ENCODE measurements at regions not wholly inside any gene's neighbourhood (a gene's known extent, or its start where the extent isn't known, plus 50 kb on each side); places are given as distances from the start of the nearest gene placed in this dataset.
"Not testable (repeated sequence)": the region's sequence is repeated elsewhere in the genome, so short reads cannot be mapped to it uniquely, and the experiment has no call there.

DNA sequence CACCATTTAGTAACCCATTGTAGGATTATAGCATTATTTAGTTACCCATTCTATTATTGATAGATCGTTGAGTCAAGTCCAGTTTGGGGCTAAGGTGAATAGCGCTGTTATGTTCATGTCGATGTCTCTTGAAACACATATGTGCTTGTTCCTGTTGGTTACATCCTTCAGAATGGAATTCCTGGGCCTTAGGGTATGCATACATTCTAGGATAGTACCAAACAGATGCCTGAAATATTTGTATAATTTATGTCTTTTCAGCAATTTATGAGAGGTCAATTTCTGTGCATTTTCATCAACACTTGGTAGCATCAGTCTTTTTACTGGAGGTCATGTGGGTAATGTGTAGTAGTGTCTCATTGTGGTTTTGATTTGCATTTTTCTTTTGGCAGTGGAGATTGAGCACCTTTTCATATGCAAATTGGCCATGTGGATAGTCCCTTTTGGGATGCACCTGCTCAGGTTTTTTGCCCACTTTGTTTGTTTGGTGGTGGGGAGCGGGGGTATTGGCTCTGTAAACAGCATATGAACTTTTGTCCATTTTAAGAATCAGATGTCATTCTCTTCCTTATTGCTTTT is 104.2 kb downstream of the CDRT15L2 start:
- DNase-seq = not testable (repeated sequence)

DNA sequence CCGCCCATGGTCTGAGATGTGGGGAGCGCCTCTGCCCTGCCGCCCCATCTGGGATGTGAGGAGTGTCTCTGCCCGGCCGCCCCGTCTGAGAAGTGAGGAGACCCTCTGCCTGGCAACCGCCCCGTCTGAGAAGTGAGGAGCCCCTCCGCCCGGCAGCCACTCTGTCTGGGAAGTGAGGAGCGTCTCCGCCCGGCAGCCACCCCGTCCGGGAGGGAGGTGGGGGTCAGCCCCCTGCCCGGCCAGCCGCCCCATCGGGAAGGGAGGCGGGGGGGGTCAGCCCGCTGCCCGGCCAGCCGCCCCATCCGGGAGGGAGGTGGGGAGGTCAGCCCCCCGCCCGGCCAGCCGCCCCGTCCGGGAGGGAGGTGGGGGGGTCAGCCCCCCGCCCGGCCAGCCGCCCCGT is 105.5 kb downstream of the CDRT15L2 start:
- not testable (repeated sequence) for DNase-seq

DNA sequence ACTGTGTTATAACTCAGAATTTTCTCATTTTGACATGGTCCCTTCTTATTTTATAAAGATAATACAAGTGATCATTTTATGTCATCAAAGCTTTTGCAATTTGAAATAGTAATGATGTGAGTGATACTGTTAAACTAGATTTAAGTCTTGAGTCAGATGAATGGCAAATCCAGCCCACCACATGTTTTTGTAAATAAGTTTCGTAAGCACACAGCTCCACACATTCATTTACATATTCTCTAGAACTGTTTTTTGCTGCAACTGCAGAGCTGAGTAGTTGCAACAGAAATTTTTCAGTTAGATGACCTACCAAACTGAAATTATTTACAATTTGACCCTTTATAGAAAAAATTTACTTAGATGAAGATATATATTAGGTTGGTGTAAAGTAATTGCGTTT is 108.1 kb downstream of the CDRT15L2 start:
- DNase-seq = not testable (repeated sequence)

DNA sequence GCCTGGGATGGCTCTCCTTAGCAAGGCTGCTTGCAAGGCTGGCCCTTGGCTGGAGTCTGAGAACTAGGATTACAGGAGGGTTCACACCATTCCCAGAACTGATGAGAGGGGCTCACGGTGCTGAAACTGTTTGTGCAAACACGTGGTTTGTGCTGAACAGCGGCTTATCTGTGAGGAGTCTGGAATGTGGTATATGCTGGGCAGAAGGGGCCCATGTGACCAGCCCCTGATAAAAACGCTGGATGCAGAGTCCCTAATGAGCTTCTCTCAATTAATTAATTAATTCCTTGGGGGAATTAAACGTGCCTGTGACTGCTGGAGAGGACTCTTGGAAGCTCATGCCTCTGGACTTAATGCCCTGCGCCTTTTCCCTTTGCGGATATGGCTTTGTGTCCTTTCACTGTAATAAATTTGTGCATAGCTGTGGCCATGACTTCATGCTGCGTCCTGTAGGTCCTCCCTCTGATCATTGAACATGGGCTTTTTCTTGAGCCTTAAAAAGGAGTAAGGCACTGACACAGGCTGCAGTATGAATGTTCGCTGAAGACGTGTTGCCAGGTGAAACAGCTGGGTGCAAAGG is 109.7 kb downstream of the CDRT15L2 start:
- not testable (repeated sequence) for DNase-seq

DNA sequence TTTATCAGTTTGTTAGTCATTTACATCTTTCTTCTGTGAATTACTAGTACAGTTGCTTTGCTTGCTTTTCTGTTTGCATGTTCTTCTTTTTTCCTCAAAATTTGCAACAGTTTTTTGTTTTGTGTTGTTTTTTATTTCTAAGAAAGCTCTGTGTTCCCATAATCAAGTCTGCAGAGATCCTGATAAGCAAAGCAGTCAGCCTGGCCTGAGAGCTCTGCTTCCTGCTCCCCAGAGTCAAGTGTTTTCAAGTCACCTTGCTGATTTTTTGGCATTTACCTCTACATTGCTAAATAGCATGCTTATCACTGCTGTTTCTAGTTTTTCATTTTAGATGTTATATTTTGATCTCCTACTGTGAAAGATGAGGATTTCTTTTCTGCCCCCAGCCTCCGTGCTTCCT is 113.2 kb downstream of the CDRT15L2 start:
- not testable (repeated sequence) for DNase-seq

DNA sequence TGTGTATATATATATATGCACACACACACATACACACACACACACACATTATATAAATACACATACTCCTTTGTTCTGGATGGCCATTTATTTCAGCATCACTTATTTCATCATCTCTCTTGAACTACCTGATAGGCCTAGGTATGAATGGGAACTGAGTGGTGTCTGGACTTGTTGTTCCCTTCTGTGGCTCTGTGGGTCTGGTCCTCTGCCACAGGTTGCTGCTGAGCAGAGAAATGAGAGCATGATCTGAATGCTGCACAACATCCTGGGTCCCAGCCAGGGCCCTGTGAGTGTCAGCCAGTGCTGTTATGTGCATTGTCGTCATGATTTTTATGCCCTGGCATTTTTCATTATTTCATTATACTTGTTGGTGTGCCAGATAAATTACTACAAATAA is 116.3 kb downstream of the CDRT15L2 start:
- DNase-seq = not testable (repeated sequence)

DNA sequence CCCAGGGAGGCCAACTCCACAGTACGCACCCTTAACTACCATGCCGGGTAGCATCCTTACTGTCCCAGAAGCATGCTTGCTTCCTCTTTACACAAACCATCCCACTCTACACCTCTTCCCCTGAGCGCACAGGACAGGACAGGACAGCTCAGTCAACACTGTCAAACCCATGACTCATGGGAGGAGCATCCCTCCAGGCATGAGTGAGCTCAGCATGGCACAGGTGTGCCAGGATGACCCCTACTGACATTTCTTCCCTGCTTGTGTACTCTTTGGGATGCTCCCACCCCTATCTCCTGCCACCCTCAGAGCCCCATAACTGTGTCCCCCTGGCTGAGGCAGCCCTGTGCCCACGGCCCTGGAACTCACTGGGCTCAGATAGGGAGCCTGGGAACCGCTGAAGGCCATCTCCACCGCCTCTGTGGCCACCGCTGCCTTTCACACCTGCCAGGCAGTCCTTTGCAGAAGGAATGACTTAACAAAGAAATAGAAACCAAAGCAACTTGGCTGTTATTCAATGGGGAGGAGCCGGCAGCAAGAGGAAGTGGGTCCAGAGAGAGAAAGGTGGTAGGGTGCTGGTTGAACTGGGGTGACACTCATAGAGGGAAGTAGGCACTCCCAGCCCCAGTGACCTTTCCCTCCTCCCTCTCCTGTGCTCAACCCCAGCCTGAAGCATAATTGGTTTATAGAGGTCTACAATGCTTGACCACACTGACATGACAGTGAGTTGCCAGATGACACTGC is 119.1 kb downstream of the CDRT15L2 start:
- DNase-seq = not testable (repeated sequence)

DNA sequence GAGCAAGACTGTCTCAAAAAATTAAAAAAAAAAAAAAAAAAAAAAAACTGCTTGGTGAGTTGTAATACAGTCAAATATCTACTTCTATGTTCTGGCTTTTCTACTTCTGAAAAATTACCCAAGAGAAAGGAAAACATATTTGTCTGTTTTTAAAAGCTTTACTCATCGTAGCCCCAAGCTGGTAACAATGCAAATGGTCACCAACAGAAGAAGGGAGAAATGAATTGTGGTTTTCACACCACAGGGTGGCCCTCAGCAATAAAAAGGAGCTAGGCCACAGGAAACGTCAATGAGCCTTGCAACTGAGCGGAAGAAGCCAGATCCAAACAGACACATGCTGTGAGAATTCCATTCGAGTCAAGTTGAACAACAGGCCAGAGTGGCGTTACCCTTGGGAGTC is 121.0 kb downstream of the CDRT15L2 start:
- not testable (repeated sequence) for DNase-seq

DNA sequence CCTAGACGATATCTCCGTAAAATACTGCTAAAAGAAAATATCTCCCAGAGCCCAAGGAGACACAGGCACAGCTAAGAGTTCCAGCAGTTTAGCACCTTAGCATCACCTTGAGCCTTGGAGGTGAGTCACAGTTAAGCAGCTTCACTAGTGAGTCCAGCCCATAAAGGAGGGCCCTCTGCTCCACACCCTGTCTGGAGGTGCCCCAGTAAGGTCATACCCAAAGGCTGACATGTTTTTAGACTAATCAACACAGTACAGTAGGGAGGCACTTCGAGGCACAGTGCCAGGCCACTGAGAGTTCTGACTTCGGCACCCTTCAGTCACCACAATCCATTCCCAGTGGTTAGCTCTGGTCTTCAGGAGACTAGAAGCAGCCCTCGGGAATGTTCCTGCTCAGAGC is 121.8 kb downstream of the CDRT15L2 start:
- not testable (repeated sequence) for DNase-seq

DNA sequence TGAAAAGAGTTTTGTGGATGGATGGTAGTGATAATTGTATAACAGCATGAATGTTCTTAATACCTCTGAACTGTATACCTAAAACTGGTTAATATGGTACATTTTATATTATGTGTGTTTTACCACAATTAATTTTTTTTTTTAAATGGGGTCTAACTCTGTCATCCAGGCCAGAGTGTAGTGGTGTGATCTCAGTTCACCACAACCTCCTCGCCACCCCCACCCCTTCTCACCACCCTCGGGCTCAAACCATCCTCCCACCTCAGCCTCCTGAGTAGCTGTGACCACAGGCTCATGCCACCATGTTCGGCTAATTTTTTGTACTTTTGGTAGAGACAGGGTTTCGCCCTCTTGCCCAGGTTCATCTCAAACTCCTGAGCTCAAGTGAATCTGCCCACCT is 123.2 kb downstream of the CDRT15L2 start:
- DNase-seq = no peak

DNA sequence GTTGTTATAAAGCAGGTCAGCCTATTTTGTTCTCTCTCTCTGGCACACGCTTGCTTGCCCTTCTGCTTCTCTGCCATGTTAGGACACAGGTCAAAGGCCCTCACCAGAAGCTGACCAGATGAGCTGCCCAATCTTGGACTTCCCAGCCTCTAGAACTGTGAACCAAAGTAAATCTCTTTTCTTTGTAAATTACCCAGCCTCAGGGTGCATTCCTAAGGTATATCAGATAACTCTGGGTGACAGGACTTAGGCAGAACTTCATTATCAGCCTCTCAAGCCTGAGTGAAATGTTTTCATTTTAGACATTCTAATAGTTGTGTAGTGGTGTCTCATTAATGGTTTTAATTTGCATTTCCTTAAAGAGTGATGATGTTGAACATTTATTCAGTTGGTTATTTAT is 124.3 kb downstream of the CDRT15L2 start:
- DNase-seq = no peak

DNA sequence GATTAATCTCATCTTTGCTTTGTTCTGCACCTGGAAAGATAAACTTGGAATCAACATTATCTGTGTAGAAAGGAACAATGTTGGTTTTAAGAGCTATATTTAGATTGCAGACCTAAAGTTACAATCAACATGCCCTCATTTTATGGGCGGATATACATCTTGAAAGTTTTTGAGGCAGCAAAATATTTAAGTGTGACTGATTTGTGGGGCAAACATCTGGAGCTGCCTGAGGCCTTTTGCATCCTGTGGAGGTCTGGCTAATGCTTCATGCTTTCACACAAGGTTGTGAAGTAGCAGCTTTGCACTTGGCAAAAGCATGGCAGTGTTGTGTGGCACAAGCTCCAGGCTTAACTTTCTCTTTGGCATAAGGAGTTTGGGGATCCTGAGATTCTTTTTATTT is 125.7 kb downstream of the CDRT15L2 start:
- not testable (repeated sequence) for DNase-seq

DNA sequence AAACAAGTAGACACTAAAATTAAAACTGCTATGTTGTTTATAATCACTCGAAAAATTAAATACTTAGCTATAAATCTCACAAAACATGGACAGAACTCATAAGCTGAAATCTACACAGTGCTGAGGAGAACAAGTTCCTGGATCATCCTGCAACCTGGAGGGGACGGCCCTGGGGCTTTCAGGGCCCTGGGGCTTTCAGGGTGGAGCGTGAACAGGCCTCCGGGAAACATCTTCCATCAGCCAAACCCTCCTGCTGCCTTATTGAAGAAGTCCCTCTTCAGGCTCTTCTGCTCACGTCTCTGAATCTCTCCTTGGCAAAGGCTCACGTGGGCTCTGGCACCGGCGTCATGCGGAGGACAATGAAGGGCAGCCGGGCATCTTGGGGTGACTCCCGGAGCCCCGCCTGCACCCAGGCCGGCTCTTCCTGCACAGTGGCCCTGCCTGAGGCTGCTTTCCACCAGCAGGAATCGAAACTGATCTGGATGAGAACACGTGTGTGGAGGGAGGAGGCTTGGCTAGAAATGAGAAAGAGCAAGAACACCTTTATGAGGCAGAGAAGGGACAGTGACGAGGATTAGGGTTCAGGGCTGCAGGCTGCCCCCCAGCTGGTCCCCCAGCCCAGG is 127.3 kb downstream of the CDRT15L2 start:
- peak; percentile 6 for DNase-seq

DNA sequence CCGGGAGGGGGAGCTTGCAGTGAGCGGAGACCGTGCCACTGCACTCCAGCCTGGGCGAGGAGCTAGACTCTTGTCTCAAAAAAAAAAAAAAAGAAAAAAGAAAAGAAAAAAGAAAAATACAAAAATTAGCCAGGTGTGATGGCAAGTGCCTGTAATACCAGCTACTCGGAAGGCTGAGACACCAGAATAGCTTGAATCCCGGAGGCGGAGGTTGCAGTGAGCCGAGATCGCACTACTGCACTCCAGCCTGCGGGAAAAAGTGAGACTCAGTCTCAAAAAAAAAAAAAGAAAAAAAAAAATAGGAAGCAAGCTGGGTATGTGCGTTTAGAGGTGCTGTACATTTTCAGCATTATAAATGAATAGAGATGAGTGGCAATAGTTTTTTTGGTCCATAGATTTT is 129.3 kb downstream of the CDRT15L2 start:
- not testable (repeated sequence) for DNase-seq

DNA sequence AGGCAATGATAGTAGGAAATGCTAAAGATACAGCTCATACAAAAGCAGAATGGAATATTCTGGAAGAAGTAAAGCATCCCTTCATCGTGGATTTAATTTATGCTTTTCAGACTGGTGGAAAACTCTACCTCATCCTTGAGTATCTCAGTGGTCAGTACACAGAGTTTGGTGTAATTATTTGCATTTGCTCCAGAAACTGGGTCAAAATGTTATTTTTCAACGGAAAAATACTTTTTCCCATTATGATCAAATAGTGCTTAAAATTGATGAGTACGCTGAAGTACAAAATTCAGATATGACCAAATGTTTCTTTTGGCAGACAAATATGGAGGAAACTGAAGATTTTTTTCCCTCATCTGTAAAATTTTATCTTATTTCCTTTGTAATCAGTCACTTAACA is 137.0 kb downstream of the CDRT15L2 start:
- not testable (repeated sequence) for DNase-seq

DNA sequence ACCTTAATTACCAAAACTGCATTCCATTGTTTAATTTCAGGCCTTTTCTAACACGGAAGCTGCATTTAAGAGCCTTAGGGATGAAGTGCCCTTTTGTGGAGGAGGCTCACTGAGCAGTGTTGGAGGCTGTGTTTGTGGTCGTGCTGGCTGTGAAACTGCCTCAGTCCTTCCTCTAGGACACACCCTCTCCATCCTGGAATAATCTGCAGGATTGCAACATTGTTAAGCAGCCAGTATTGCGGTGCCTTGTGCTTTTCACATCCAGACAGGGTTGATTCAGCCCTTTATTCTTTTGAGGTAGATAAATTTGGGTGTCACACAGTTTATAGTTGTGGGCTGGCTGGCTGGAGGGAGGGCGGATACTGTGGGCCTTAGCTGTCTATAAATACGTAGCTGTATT is 141.6 kb downstream of the CDRT15L2 start:
- DNase-seq = no peak

DNA sequence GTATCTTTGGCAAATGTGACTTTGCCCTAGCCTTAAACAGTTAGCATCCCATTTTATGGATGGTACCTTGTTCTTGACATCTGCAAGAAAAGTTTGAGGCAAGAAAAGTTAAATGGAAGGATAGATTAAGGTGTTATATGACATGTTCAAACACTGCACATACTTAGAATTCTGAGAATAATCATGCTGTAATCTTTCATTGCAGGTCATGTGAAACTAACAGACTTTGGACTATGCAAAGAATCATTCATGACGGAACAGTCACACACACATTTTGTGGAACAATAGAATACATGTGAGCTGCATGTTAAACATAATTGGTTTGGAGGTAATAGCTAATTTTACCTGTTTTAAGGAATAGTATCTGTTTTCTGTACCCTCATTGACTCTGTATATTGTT is 144.9 kb downstream of the CDRT15L2 start:
- DNase-seq = not testable (repeated sequence)

DNA sequence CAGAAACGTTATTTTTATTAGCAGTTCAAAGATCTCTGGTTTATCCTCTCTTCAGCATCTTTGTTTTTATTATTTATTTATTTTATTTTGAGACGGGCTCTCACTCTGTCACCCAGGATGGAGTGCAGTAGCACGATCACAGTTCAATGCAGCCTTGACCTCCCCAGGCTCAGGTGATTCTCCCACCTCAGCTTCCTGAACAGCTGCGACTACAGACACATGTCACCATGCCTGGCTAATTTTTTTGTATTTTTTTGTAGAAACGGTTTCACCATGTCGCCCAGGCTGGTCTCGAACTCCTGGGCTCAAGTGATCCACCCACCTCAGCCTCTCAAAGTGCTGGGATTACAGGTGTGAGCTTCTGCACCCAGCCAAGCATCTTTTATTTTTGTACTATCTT is 147.7 kb downstream of the CDRT15L2 start:
- DNase-seq = not testable (repeated sequence)

DNA sequence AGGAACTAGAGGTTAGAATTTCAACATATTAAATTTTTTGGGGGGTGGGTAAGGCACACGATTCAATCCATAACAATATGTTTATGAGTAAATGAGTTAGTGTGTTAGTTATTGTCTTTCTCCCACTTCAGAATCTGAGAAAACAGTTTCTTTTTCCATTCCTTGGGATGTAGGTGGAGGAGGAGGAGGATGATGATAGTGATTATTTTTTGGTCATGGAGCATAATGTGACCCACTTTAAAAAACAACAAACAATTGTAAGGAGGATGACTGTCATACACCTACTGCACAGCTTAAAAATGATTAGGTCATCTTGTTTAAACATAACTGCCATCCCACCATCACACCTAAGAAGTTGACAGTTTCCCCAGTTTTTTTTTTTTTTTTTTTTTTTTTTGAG is 148.7 kb downstream of the CDRT15L2 start:
- DNase-seq = no peak

DNA sequence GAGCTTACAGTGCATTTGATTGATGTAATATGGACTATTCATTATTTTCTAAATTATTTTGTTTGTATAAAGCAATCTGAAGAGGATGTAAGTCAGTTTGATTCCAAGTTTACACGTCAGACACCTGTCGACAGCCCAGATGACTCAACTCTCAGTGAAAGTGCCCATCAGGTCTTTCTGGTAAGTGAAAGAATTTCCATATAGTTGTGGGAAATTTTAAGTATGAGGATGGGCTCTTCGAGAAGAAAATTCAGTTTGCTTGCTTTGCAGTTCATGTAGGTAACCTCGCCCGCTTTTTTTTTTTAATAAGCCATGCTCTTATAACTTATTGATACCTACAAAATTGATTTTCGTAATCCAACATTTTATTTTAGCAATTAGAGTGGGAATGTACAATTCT is 151.6 kb downstream of the CDRT15L2 start:
- not testable (repeated sequence) for DNase-seq

DNA sequence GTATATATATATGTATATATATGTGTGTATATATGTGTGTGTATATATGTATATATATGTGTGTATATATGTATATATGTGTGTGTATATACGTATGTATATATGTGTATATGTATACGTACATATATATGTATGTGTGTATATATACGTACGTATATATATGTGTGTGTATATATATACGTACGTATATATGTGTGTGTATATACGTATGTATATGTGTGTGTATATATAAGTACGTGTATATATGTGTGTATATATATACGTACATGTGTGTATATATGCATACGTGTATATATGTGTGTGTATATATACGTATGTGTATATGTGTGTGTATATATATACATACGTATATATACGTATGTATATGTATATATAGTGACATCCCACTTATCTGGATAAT is 154.4 kb downstream of the CDRT15L2 start:
- DNase-seq = no peak

DNA sequence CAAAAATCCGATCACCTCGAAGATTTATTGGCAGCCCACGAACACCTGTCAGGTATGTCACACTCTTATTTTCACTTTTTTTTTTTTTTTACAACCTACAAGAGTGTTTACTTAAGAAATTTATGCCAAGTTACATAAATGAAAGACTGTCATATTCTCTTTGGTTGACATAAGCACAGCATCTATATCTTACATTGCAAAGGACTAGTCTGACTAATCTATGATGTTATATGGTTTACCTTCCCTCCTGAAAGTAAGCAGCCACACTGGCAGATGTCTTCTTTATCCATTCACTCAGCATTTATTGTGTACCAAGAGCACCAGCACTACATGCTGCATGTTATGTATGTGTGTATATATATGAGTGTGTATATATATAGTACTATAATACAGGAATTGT is 156.3 kb downstream of the CDRT15L2 start:
- DNase-seq = no peak

DNA sequence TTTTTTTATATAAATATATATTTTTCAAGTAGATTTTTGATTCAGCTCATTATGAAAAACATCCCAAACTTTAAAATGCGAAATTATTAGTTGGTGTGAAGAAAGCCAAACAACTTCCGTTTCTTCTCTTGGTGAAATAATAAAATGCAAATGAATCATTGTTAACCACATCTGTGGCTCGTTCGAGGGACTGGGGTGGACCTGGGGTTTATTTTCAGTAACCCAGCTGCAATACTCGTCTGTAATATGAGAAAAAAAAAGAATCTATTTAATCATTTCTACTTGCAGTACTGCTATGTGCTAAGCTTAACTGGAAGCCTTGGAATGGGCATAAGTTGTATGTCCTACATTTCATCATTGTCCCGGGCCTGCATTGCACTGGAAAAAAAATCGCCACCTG is 158.1 kb downstream of the CDRT15L2 start:
- DNase-seq = not testable (repeated sequence)

DNA sequence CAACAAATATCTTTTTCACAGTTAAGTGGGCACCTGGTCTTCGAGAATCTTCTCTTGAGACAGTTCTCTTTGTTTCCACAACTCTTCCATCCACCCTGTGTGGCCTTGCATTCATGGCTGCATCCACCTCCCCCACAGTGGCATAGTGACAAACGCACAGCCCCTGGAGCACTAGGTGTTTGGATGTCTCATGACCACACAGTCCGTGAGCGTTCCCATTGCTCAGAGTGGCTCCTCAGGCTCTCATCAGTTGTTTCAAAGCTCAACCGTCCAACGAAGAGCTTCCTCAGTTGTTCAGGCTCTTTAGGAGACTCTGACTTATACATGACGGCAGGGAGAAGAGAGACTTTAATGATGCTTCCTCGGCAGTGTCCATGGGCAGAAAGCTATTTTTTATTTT is 191.6 kb downstream of the CDRT15L2 start:
- DNase-seq = no peak

All from NCI-H2227 treated with DMSO at 0.1 percent for 48 hours (cell line).